HepG2 (cell line): ENCODE measurements at regions not wholly inside any gene's neighbourhood (a gene's known extent, or its start where the extent isn't known, plus 50 kb on each side); places are given as distances from the start of the nearest gene placed in this dataset.

ENCODE experiments used
- ATAC-seq: fragments of 200-7000 bp; cut with Tn5 transposase; 3 replicates; pipeline ENCODE4 v1.9.1; 2020; ENCODE audit warnings: mild to moderate bottlenecking, moderate library complexity
- BruUV-seq: library from RNA; stranded (reverse); fragments of 400-500 nt; replicated peaks from 2 replicates; lab custom pipeline; 2021; lab: Mats Ljungman, UMichigan
- CTCF ChIA-PET: fragments of 300-600 bp; formaldehyde crosslinking; extraction: SDS; loops from one replicate; lab custom pipeline; 2021; ENCODE audit warnings: low total read pairs, inconsistent platforms, low intra/inter-chr PET ratio; lab: Yijun Ruan, JAX
- POLR2A ChIA-PET: fragments of 350-600 bp; sonication (Branson Sonifier 250); formaldehyde crosslinking; loops from one replicate; lab custom pipeline; 2020; ENCODE audit warnings: antibody characterized with exemption, inconsistent platforms; lab: Yijun Ruan, JAX
- DNase-seq: peaks from one replicate; pipeline ENCODE4 v3.0.0-alpha.2; 2015; ENCODE audit warnings: low spot score
- FAIRE-seq: peaks from 3 replicates; lab custom pipeline; 2011; peaks lifted over from hg19 to GRCh38; lab: Jason Lieb, UNC
- H2AFZ ChIP-seq: one replicate; pipeline ENCODE4 v1.6.1; 2011; ENCODE audit warnings: low read length, inconsistent platforms
- H3K27ac ChIP-seq: fragments of 300-600 bp; 3 replicates; pipeline ENCODE4 v1.8.0; 2011; ENCODE audit warnings: mixed run types, mild to moderate bottlenecking, mixed read lengths, low read length, inconsistent platforms; ENCODE audit not compliant: insufficient read depth; ENCODE audit errors: extremely low read length
- H3K27me3 ChIP-seq, 2 experiments: fragments of 200-600 bp in 1 of 2; 2 replicates in 1 of 2; 3 replicates in 1 of 2; pipeline versions ENCODE4 v1.6.0 to v1.8.0; 2011; ENCODE audit warnings: low read length in 2 of 2, mild to moderate bottlenecking in 2 of 2, moderate library complexity in 2 of 2, inconsistent platforms in 1 of 2; ENCODE audit not compliant: insufficient read depth in 2 of 2, control insufficient read depth in 1 of 2
- H3K36me3 ChIP-seq, 2 experiments: fragments of 200-600 bp in 1 of 2; replicated peaks in 1 of 2; 2 replicates in 1 of 2; 3 replicates in 1 of 2; pipeline versions ENCODE4 v1.5.1 to v1.8.0; 2011; ENCODE audit warnings: low read length in 2 of 2, inconsistent platforms in 1 of 2; ENCODE audit not compliant: insufficient read depth in 2 of 2, control insufficient read depth in 1 of 2
- H3K4me1 ChIP-seq: 2 replicates; pipeline ENCODE4 v1.5.1; 2012; ENCODE audit warnings: low read length, inconsistent platforms; ENCODE audit not compliant: insufficient read depth
- H3K4me2 ChIP-seq: 2 replicates; pipeline ENCODE4 v1.6.0; 2011; ENCODE audit warnings: low read depth, low read length, inconsistent platforms
- H3K4me3 ChIP-seq, 3 experiments: fragments of 200-600 bp in 1 of 3; sonication (generic), shearing (Covaris generic) in 1 of 3; replicated peaks in 1 of 3; 2 replicates each; pipeline ENCODE4 v1.5.1; 2011 to 2016; ENCODE audit warnings: low read length in 3 of 3, inconsistent platforms in 2 of 3, low read depth in 2 of 3, mild to moderate bottlenecking in 2 of 3, control low read depth in 1 of 3, mixed read lengths in 1 of 3; ENCODE audit not compliant: insufficient read depth in 1 of 3
- H3K79me2 ChIP-seq: one replicate; pipeline ENCODE4 v1.6.1; 2011; ENCODE audit warnings: low read length, inconsistent platforms; ENCODE audit not compliant: insufficient read depth
- H3K9ac ChIP-seq: 2 replicates; pipeline ENCODE4 v1.6.0; 2011; ENCODE audit warnings: mild to moderate bottlenecking, low read depth, low read length, inconsistent platforms; ENCODE audit not compliant: insufficient read depth
- H3K9me3 ChIP-seq: 2 replicates; pipeline ENCODE4 v1.5.1; 2012; ENCODE audit warnings: mild to moderate bottlenecking, low read length
- H4K20me1 ChIP-seq: 2 replicates; pipeline ENCODE4 v1.6.0; 2011; ENCODE audit warnings: inconsistent platforms, mild to moderate bottlenecking, low read length, moderate library complexity; ENCODE audit not compliant: insufficient read depth
- CTCF ChIP-seq: sonication (generic); formaldehyde crosslinking; IDR thresholded peaks from 2 replicates; pipeline ENCODE4 v1.5.0; 2020; ENCODE audit warnings: mild to moderate bottlenecking, missing genetic modification reagents, moderate library complexity
- HMGXB4 ChIP-seq, 2 experiments: sonication (generic) in 1 of 2; formaldehyde crosslinking in 1 of 2; IDR thresholded peaks; 2 replicates each; pipeline versions ENCODE4 v1.4.0 to v1.6.1; 2018 to 2020; ENCODE audit warnings: missing genetic modification reagents in 2 of 2, borderline replicate concordance in 1 of 2, low read depth in 1 of 2, mild to moderate bottlenecking in 1 of 2, missing biosample characterization in 1 of 2
- MAFF ChIP-seq: IDR thresholded peaks from 2 replicates; pipeline ENCODE4 v1.6.1; 2011; ENCODE audit warnings: low read depth, low read length, improper control_type of control experiment
- MAFG ChIP-seq: sonication (generic); formaldehyde crosslinking; IDR thresholded peaks from 2 replicates; pipeline ENCODE4 v1.5.1; 2020; ENCODE audit warnings: mild to moderate bottlenecking, missing genetic modification reagents
- MAFK ChIP-seq, 2 experiments: IDR thresholded peaks in 1 of 2; conservative IDR thresholded peaks in 1 of 2; 2 replicates each; pipeline ENCODE4 v1.6.1; 2011; ENCODE audit warnings: improper control_type of control experiment in 2 of 2, low read length in 2 of 2
- MED1 ChIP-seq: sonication (generic); formaldehyde crosslinking; IDR thresholded peaks from 2 replicates; pipeline ENCODE4 v1.4.0; 2020; ENCODE audit warnings: missing genetic modification reagents
- NFKBIZ ChIP-seq: IDR thresholded peaks from 2 replicates; pipeline ENCODE4 v1.6.1; 2018; ENCODE audit warnings: missing genetic modification reagents, missing compliant biosample characterization
- RAD21 ChIP-seq: fragments of 450-650 bp; formaldehyde crosslinking; IDR thresholded peaks from 2 replicates; pipeline ENCODE4 v1.5.0; 2020; ENCODE audit warnings: mild to moderate bottlenecking
- SMC3 ChIP-seq: IDR thresholded peaks from 2 replicates; pipeline ENCODE4 v1.6.1; 2011; ENCODE audit warnings: low read length, improper control_type of control experiment
- STAG1 ChIP-seq: sonication (generic); formaldehyde crosslinking; IDR thresholded peaks from 2 replicates; pipeline ENCODE4 v1.4.0; 2020; ENCODE audit warnings: missing genetic modification reagents
- TIGD3 ChIP-seq: sonication (generic); formaldehyde crosslinking; IDR thresholded peaks from 2 replicates; pipeline ENCODE4 v1.5.1; 2020; ENCODE audit warnings: mild to moderate bottlenecking, missing genetic modification reagents, borderline replicate concordance
- ZNF501 ChIP-seq: sonication (generic); formaldehyde crosslinking; IDR thresholded peaks from 2 replicates; pipeline ENCODE4 v1.5.1; 2020; ENCODE audit warnings: mild to moderate bottlenecking, moderate library complexity, missing genetic modification reagents
- ZNF574 ChIP-seq: sonication (generic); formaldehyde crosslinking; IDR thresholded peaks from 2 replicates; pipeline ENCODE4 v1.4.0; 2020; ENCODE audit warnings: missing genetic modification reagents
- WGBS: methylation state at CpG from one replicate; pipeline ENCODE4 v1.1.6; 2017; ENCODE audit warnings: low lambda C conversion rate; 5-methylcytosine and 5-hydroxymethylcytosine counted together
- in situ Hi-C: cut with HindIII; loops from 2 replicates; pipeline ENCODE4 v1.10.0; 2017; ENCODE audit warnings: low pct_unique_long_range_greater_than_20kb; ENCODE audit not compliant: extremely low pct_ligation_motif_present
- intact Hi-C: fragments of 100-400 bp; cut with micrococcal nuclease; formaldehyde crosslinking; loops from one replicate; pipeline ENCODE4 v1.10.0; 2022; ENCODE audit not compliant: unreplicated experiment

- BruUV-seq = no TSS peak
- intact Hi-C loops = no loop called here
- H3K4me3 ChIP-seq = no peak overlapping the region
- TF ChIP-seq ZNF574 = peak; percentile 23; the same call in 1 of the 2 replicates
- TF ChIP-seq TIGD3 = no peak
- TF ChIP-seq RAD21 (CRISPR knock-in tag) = 0 out of 2 replicates have a peak, but pooled peaks have one; percentile 14
- peak; percentile 14; the same call in 1 of the 2 replicates for TF ChIP-seq SMC3
- peak; percentile 92 to 94 for TF ChIP-seq MAFK (conservative IDR thresholded peaks at IDR 0.05 in 1 of 2, IDR thresholded peaks at IDR 0.05 in 1 of 2; ENCODE audit: low read length in 2 of 2)
- no peak for TF ChIP-seq NFKBIZ
- TF ChIP-seq MED1 = no peak
- 0 out of 4 replicates have a peak, but pooled peaks of 1 of the 2 experiments have one; percentile 18 for TF ChIP-seq HMGXB4 (CRISPR knock-in tag; IDR thresholded peaks at IDR 0.05; ENCODE audit: borderline replicate concordance in 1 of 2, low read depth in 1 of 2)
- TF ChIP-seq STAG1 (CRISPR knock-in tag) = peak; percentile 52
- TF ChIP-seq MAFG (CRISPR knock-in tag) = peak; percentile 84
- peak; percentile 44 for TF ChIP-seq ZNF501 (CRISPR knock-in tag)
- TF ChIP-seq CTCF (CRISPR knock-in tag) = peak; percentile 53
- peak; percentile 89 for TF ChIP-seq MAFF
- TF ChIP-seq, all 625 proteins: peak for 10
- H3K9me3 ChIP-seq = no peaks in the 10 kb centered on the region
- H3K27me3 ChIP-seq = peaks cover 13 to 95% of the 10 kb centered on the region in 2 experiments; a peak in 4 of 5 replicates
- peak; percentile 72 for FAIRE-seq
- in situ Hi-C loops = no loop called here
- peak; percentile 67 for ATAC-seq
- no peaks in the 10 kb centered on the region for H4K20me1 ChIP-seq
- no peak for DNase-seq
- no peak overlapping the region for H2AFZ ChIP-seq
- 40% methylated on average over 20 of the region's 20 CpGs for WGBS
- no peak overlapping the region for H3K27ac ChIP-seq
- H3K36me3 ChIP-seq = no peaks in the 10 kb centered on the region
- ChIA-PET CTCF (no interaction called here), POLR2A (no interaction called here)
- no peaks in the 10 kb centered on the region for H3K79me2 ChIP-seq
- no peak overlapping the region for H3K4me2 ChIP-seq
- no peaks in the 10 kb centered on the region for H3K4me1 ChIP-seq
- H3K9ac ChIP-seq = no peak overlapping the region
These were observed 154.0 kb downstream of the TRIM27 start for GRCh38 chr6:28769626-28770402.
